ENCODE measurements at regions not wholly inside any gene's neighbourhood (a gene's known extent, or its start where the extent isn't known, plus 50 kb on each side); places are given as distances from the start of the nearest gene placed in this dataset.

DNA sequence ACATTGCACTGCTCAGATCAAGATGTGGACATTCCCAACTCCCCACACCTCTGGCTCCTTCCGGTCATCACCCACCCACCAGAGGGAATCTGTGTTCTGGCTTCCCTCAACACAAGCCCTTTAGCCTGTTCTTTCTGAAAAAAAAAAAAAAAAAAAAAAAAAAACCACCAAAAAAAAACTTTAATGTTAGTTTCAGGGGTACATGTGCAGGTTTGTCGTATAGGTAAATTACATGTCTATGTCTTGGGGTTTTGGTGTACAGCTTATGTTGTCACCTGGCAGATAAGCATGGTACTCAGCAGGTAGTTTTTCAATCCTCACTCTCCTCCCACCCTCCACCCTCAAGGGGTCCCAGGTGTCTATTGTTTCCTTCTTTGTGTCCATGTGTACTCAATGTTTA, 135.8 kb upstream of the FOXA2 start:
- TF ChIP-seq, protein P1, sequence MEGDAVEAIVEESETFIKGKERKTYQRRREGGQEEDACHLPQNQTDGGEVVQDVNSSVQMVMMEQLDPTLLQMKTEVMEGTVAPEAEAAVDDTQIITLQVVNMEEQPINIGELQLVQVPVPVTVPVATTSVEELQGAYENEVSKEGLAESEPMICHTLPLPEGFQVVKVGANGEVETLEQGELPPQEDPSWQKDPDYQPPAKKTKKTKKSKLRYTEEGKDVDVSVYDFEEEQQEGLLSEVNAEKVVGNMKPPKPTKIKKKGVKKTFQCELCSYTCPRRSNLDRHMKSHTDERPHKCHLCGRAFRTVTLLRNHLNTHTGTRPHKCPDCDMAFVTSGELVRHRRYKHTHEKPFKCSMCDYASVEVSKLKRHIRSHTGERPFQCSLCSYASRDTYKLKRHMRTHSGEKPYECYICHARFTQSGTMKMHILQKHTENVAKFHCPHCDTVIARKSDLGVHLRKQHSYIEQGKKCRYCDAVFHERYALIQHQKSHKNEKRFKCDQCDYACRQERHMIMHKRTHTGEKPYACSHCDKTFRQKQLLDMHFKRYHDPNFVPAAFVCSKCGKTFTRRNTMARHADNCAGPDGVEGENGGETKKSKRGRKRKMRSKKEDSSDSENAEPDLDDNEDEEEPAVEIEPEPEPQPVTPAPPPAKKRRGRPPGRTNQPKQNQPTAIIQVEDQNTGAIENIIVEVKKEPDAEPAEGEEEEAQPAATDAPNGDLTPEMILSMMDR (IDR thresholded peaks at IDR 0.05), result no peak
- TF ChIP-seq EZH2 (IDR thresholded peaks at IDR 0.05), result no peak
- TF ChIP-seq EZH2phosphoT487 (IDR thresholded peaks at IDR 0.05), result no peak
